Posterior cingulate gyrus (tissue), 11 donors: ENCODE measurements at regions not wholly inside any gene's neighbourhood (a gene's known extent, or its start where the extent isn't known, plus 50 kb on each side); places are given as distances from the start of the nearest gene placed in this dataset.
A peak's percentile ranks its signal among the peaks of the same experiment; 100 is the strongest.

Source experiments
- DNase-seq, 10 donors: peaks; one replicate each; pipeline versions ENCODE4 v3.0.0 to v3.0.0-alpha.2; 2020 to 2021; ENCODE audit warnings: mixed read lengths in 3 of 10
- intact Hi-C: fragments of 100-400 bp; cut with DNase I; formaldehyde crosslinking; loops from one replicate; pipeline ENCODE4 v1.15.1; 2023

DNA sequence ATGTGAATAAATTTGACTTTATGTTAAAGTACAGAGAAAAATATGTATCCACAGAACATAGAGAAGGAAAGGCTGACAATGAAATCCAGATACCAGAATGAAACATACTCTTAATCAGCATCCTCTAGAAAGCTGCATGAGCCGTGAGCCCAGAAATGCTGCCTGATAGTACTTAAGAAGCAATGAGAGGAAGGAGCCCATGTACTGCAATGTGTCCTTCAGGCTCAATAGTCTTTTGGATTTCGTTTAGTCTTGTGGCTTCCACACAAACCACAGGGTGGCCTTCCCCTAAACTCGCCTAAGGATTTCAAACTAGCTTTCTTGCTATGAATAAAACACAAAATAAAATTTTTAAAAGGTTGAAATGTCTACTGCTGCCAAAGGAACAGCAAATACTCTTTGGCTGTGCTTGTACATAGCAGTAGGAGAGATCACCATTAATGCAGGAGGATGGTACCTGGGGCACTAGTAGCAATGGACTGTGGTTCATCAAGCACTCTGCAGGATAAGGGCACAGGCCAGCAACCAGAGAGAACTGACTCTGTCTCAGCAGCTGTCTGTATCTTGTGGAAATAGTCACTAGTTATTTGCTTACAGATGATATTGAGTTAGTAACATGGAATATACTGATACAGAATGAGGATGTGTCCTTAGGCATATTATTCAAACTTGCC is 988.3 kb upstream of the LRFN5 start:
- DNase-seq = no peak
- intact Hi-C loops = no loop called here

DNA sequence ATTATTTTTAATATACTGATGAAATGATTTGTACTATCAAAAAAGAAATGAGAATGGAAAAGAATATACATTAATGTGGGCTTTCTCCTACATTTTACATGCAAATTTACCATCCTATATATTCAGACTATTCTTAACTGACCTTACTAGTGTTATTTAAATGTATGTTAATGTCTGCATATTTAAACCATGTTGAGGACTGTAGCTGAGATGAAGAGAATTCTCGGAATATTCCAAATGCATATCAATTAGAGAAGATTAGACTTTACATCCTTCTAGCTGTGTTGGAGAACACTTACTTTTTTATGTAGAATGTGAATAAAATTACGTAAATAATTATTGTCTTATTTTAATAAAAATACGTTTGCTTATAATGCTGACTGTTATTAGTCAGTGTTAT is 990.1 kb upstream of the LRFN5 start:
- intact Hi-C loops = no loop called here
- no peak for DNase-seq

DNA sequence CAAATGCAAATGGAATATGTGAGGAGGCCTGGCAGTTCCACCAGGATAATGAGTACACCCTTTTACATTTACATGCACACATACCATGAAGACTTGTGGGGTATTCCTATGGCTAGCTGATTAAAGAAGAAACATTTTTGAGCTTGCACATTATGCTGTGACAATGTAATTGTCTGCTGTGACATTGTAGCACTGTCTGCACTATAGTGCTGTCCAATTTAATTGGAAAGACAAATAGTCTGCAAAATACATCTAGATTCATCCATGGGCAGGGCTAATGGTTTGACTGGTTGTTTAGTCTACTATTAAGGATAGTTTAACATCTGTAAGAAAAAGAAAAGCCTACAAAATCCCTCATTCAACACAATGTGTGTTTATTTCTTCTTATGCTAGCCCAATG is 1005.6 kb upstream of the LRFN5 start:
- no peak for DNase-seq
- intact Hi-C loops = no loop called here

DNA sequence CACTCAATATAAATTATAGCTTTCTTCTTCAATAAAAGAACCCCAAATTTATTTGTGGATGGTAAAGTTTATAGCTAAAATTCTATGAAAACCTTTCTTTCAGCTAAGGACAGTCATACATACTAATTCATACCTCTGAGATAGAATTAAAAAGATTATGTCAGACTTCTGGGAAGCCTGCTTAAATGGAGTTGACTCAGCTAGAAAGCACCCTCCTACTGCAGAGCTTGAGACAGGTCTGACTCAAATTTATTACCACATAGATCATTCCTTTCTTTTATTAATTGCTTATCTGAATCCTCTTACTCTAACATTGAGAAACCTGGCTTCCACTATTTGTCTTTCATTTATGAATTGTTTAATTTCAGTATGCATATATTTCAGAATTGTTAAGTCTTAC is 1007.0 kb upstream of the LRFN5 start:
- DNase-seq = no peak
- intact Hi-C loops = no loop called here

DNA sequence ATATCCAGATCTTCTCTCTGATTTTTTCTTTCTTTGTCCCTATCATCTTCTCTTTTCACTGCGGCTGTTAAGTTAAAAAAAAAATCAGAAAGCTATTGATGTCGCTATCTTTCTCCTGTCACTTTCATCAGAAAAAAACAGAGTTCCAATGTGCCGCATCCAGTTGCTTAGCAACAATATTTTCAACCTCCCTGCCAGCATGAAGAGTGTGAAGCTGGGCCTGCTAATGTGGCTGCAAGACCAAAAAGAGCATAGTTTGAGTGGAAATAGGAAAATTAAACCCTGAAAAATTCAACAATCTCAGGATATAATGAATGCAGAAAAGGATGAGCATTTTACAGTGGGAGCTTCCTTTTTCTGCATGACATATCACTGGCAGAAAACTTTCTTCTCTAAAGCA is 1025.4 kb upstream of the LRFN5 start:
- DNase-seq = no peak
- intact Hi-C loops = no loop called here

DNA sequence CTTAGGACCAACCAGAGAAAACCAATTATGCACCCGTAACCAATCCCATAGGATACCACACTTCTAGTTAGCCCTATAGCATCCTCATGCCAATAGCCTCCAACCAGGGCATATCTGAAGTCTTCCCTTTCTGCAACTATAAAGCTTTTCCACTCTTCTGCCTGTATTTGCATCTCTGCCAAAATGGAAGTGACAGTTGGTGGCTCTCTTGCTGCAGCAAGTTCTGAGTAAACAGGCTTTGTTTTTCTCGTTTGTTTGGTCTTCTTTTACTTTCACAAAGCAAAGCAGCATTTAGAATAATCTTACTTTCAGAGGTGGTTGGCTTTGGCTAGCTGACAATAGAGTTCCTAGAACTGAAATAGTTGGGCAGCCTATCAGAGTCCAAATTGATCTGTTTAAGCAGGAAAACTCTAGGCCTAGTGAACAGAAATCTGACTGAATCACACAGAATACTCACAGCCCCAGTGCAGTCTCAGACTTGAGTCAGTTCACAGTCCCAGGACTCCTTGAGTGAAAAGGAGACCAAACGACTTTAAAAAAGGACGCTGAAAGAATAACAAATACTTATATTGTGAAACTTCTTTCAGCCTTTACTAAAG is 1029.7 kb upstream of the LRFN5 start:
- DNase-seq = no peak
- intact Hi-C loops = no loop called here

DNA sequence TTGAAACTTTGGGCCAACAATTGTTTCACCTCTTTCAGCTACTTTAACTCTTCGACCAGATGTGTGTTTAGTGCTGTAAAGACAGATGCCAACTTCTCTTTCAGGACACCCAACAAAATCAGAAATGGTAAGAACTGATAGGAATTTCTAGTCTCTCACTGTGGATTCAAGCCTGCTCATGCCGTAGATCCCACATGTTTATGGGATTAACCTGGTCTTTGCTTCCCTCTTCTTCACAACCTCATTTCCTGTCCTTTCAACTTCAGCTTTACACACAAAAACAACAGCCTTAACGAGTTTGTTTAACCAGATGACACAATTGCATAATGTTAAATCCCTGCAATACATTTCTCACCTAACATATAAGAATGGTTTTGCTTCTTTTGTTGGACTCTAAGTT is 1031.9 kb upstream of the LRFN5 start:
- intact Hi-C loops = no loop called here
- no peak for DNase-seq

DNA sequence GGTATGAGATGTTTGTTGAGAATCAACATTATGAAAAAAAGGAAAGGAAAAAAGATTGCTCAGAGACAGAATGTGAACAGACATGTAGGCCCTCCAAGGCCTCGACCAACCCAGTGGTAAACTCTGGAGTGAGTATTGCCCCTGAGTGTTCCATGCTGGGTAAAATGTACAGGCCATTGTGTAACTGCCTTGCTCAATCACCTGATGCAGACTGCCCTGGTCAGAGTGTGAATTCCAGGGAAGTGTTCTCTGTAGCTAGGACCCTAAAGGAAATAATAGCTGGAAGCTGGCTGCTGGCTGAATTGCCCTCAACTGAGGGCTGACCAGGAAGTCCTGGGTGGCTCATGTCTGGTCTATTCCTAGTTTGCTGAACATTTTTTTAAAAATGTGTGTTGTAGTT is 1081.4 kb upstream of the LRFN5 start:
- intact Hi-C loops = no loop called here
- DNase-seq = no peak

DNA sequence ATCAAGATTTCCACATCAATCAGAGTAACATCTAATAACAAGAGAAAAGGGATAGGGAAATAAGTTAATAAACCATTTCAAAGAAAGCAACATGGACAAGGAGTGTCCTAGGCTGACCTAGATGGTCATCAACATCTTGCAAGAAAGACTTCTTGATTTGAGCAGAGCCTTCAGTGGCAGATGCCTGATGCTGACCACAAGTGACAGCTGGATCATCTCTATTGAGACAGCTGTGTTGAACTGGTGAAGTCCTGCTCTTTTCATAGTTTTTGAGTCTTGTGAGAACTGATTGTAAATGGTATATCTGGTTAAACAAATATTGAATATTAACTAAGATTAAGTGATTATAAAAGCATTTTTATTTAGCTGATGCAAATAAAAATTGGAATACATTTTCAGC is 1083.6 kb upstream of the LRFN5 start:
- no peak for DNase-seq
- intact Hi-C loops = no loop called here

DNA sequence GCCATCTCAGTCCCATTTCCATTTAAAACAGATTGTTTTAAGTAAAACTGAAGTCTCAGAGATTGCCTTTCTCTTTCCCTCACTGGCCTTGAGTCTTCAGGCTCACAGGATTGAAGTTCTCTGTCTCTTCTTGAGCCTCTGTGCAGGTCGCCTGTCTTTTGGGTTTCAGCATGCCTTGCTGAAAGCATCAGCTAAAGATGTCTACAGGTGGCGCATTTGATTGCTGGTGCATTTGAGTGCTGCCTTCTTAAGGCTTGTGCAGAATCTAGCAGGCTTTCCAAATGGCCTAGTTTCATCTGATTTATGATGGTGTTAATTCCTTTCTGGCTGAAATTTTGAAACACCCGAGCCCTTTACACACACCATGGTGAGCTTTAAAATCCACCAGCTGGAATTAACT is 1062.2 kb upstream of the FBXO33 start:
- no peak for DNase-seq
- intact Hi-C loops = no loop called here

DNA sequence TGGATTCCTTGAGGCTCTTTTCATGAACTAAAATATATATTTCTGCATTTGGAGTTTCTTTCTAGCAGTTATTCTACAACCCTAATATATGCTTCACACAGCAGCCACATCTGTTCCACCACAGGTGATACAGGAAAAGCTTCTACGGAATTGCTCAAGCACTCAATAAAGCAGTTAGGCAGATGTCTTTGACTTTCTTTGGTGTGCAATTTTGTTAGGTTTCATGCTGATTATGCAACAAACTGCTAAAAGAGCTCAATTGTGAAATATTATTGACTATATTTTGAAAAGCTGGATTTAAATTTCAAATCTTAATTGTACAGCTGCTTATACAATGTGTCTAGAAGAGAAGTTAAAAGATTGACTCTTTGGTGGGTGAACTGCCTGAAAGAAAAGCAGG is 1055.6 kb upstream of the FBXO33 start:
- no peak for DNase-seq

DNA sequence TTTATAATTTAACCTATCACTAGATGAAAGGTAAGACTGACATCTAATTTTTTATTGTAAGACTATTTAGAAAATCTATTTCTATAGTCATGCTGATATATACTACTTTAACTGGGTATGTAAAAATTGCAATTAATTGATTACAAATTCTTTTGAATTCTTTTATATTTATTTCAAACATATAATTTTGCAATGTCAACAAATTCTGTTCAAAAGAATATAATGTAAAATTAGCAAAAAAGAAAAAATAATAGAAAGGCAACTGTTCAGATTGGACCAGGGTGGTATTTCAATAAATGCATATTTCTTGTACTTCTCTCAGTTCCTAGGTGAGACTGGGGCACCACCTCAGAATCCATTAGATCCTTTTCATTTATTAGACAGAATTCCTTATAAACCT is 1053.5 kb upstream of the FBXO33 start:
- intact Hi-C loops = no loop called here
- DNase-seq = no peak

More for the DNA sequence above, 1055.6 kb upstream of the FBXO33 start:
- intact Hi-C loops = no loop called here

DNA sequence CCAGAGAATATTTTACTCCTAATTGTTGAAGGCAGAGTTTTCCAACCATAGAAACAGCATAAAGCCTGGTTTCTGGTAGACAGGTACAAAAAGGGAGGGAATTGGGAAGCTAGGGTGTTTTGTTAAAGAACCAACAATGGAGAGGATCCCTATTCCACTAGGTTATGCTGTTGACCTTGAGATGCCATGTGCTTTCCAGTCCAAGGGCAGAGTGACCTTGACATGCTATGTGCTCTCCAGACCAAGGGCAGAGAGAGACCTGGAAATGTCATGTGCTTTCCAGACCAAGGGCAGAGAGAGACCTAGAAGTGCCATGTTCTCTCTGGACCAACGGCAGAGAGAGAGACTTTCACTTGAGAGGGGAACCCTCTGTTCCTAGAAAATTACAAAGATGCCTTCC is 1043.8 kb upstream of the FBXO33 start:
- intact Hi-C loops = no loop called here
- no peak for DNase-seq

DNA sequence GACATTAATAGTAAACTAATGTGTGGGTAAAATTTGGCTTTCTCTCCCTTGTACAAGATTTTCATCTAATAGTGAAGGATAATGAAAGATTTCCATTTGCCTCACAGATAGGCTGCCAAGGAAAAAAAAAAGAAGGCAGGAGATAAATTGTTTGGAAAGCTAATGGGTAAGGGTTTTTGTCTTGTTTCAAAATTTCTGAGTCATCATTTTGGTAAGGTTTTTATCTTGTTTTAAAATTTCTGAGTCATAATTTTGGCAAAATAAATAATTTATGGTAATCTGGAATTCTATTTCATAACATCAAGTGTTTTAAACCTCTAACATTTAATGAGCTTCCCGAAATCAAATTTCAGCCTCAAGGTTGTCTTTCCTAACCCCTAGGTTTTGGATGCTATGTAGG is 1035.7 kb upstream of the FBXO33 start:
- intact Hi-C loops = no loop called here

DNA sequence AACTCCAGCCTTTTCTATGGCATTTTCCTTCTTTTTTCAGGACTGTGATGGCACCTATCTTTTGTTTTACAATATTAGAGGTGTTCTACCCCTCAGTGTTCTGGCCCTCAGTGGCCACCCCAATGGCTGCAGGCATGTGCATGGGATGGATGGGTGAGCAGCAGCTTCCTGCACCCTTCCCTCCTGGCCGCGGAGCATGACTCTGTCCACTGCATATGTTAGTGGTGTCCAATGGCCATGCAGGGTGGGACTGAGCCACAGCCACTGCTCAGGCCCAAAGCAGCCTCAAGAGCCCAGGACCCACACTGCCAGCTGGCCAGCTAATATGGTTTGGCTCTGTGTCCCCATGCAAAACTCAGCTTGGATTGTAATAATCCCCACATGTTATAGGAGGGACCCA is 1032.3 kb upstream of the FBXO33 start:
- peak in 2 of 10 donors; percentile 33 to 73 for DNase-seq
- intact Hi-C loops = no loop called here

More for the DNA sequence above, 1035.7 kb upstream of the FBXO33 start:
- no peak for DNase-seq

DNA sequence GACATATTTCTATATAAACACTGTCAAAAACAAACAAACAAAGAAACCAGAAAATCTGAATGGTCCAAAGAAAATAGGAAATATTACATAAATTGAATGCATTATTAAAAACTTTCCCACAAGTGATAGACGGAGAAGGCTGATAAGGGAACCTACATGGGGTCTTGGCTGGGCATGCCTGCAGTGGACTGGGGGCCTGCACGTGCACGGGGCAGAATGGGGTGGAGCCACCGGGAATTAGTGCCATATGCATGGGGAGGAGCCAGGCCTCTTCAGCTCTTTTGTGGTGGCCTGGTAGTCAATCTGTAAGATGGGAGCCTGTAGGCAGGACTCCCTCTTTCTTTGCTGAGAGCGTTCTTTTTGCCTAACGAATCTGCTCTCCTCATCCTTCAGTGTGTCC is 1031.7 kb upstream of the FBXO33 start:
- DNase-seq = peak in 2 of 10 donors; percentile 39 to 80
- intact Hi-C loops = no loop called here

DNA sequence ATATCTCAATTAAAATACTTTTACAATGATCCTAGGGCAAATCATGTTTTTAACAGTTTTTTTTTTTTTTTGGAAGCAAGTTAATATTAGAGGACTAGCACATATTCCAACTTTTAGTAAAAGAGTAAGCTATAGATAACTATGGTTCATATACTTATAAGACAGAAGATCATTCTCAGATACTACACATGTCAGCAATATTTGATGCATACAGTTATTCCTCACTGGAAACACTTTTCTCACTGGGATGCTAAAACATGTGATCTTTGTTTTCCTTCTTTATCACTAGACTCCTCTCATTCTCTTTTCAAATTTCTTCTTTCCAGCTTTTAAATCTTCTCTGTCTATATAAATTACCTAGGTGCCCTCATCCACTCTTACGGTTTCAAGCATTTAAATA is 1020.4 kb upstream of the FBXO33 start:
- DNase-seq = no peak
- intact Hi-C loops = no loop called here

DNA sequence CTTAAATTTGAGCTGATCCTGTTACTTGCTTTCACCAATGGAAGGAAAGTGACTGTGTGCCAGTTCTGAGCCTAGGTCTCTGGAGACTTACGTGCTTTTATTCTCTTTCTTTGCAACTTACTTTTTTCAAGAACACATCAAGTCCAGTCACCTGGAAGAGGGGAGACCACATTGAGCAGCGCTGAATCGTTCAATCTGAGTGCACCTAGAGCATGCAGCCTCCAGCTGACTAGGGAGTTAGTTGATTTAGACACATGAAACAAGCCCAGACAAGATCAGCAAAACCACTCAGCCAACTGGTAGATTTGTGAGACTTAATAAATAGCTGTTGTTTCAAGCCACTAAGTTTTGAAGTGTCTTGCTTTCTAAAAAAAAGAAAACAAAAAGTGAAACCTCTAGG is 1014.8 kb upstream of the FBXO33 start:
- intact Hi-C loops = no loop called here

DNA sequence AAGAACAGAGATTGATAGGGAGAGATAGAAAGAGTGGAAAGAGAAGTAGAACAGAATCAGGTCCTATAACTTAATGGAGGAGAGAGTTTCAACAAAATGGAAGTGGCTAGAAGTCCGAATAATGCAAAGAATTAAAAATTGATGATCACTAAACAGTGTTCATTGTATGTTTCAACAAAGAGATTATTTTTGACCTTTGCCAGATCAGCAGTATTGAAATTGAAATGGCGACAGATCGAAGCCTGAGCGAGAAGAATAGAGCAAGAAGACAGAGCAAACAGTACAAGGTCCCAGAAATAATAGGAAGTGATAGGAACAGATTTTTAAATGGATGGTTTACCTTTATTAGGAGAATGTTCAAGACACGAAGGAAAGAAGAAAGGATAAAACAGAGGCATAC is 1012.8 kb upstream of the FBXO33 start:
- intact Hi-C loops = no loop called here
- DNase-seq = no peak

More for the DNA sequence above, 1014.8 kb upstream of the FBXO33 start:
- DNase-seq = no peak

DNA sequence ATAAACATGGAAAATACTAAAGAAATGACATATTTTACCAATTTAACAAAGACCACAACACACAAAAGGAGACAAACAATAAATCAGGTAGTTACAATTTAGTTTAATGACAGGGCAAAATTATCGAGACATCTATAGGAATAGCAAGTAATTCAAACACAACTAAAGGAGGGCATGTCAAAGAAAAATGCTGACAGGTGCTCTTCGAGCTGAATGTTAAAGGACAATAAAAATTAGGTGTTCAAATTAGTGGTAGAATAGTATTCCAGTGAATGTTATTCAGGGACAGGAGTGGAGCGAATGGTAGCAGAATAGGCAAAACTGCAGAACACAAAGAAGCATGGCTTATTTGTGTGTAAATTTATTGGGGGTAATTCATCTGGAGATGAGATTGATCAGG is 1004.3 kb upstream of the FBXO33 start:
- no peak for DNase-seq
- intact Hi-C loops = no loop called here

DNA sequence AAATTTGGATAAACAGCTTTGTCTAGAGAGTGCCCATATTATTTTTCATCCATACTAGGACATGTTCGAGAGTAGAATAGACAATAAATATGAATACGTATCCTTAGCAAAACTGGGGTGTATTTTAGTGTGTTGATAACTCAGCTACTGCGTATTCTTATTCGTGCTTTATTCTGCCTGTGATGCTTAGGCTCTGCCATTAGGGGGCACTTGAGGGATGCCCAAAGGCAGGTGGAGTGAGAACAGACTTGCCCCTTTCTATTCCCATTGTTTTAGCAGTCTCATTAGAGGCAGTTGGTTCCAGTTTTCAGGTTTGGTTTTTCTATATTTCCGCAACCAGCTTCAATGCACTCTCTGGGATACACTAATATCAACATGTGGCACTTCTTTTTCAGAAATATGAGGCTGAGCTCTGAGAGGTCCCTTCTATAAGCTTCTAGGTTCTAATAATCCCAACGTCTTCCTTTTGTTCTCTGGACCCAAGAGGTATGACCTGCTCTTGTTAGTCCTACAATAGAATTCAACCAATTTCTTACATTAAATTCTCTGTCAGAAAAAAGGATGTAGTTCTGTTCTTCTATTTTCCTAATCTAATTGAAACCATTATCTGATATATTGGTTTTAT is 985.7 kb upstream of the FBXO33 start:
- DNase-seq = peak in 2 of 10 donors; percentile 15 to 55
- intact Hi-C loops = no loop called here

DNA sequence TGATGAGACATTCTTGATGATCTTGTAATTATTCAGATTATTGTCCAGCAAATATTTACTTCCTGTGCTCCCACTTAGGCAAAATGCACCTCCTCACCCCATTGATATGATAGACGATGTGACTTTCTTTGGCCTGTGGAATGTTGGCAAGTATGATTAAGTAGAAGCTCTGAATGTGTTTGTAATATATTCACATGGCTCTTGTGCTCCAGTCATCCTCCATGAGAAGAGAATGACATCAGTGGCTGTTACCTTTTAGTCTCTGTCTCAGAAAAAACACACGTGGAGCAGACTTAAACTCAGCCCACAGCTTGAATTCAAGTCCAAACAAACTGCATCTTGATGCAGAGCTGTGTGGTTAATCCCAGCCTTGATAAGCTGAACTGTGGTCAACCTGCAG is 984.3 kb upstream of the FBXO33 start:
- DNase-seq = no peak
- intact Hi-C loops = no loop called here
